H9 (cell line): ENCODE measurements at regions not wholly inside any gene's neighbourhood (a gene's known extent, or its start where the extent isn't known, plus 50 kb on each side); places are given as distances from the start of the nearest gene placed in this dataset.
A peak's percentile ranks its signal among the peaks of the same experiment; 100 is the strongest.

Experiments
- DNase-seq: peaks from one replicate; pipeline ENCODE4 v3.0.0-alpha.2; 2017
- H2AFZ ChIP-seq: one replicate; pipeline ENCODE4 v1.6.1; 2013; ENCODE audit warnings: mild to moderate bottlenecking, low read length, control low read depth, moderate library complexity
- H2AK5ac ChIP-seq: 2 replicates; pipeline ENCODE4 v1.6.1; 2013; ENCODE audit warnings: low read length, control low read depth, mixed read lengths; ENCODE audit not compliant: insufficient read length
- H2BK120ac ChIP-seq: one replicate; pipeline ENCODE4 v1.6.1; 2013; ENCODE audit warnings: low read depth, mild to moderate bottlenecking, low read length, control low read depth, inconsistent platforms; ENCODE audit not compliant: poor library complexity, severe bottlenecking
- H2BK12ac ChIP-seq: 2 replicates; pipeline ENCODE4 v1.6.1; 2013; ENCODE audit warnings: low read length, control low read depth, mixed read lengths, low read depth; ENCODE audit not compliant: insufficient read length
- H2BK15ac ChIP-seq: 2 replicates; pipeline ENCODE4 v1.6.1; 2013; ENCODE audit warnings: low read depth, low read length, control low read depth
- H2BK20ac ChIP-seq: one replicate; pipeline ENCODE4 v1.6.1; 2013; ENCODE audit warnings: low read depth, mild to moderate bottlenecking, low read length, control low read depth, inconsistent platforms; ENCODE audit not compliant: poor library complexity, severe bottlenecking
- H2BK5ac ChIP-seq: 2 replicates; pipeline ENCODE4 v1.6.1; 2013; ENCODE audit warnings: low read length, control low read depth, mixed read lengths; ENCODE audit not compliant: insufficient read length
- H3K14ac ChIP-seq: 2 replicates; pipeline ENCODE4 v1.6.1; 2013; ENCODE audit warnings: low read length, control low read depth; ENCODE audit not compliant: insufficient read depth
- H3K18ac ChIP-seq: 2 replicates; pipeline ENCODE4 v1.6.1; 2013; ENCODE audit warnings: low read depth, mild to moderate bottlenecking, mixed read lengths, low read length, control low read depth; ENCODE audit not compliant: insufficient read length
- H3K23ac ChIP-seq: 2 replicates; pipeline ENCODE4 v1.6.1; 2013; ENCODE audit warnings: low read length, control low read depth, mixed read lengths, low read depth; ENCODE audit not compliant: insufficient read length
- H3K23me2 ChIP-seq: 2 replicates; pipeline ENCODE4 v1.6.1; 2013; ENCODE audit warnings: low read depth, mild to moderate bottlenecking, mixed read lengths, low read length, control low read depth; ENCODE audit not compliant: insufficient read length, poor library complexity, severe bottlenecking
- H3K27ac ChIP-seq: 2 replicates; pipeline ENCODE4 v1.5.1; 2013; ENCODE audit warnings: low read length, control low read depth, mixed read lengths, low read depth; ENCODE audit not compliant: insufficient read length
- H3K27me3 ChIP-seq: 2 replicates; pipeline ENCODE4 v1.6.1; 2013; ENCODE audit warnings: low read length, control low read depth, inconsistent platforms; ENCODE audit not compliant: insufficient read depth
- H3K4ac ChIP-seq: 2 replicates; pipeline ENCODE4 v1.6.1; 2013; ENCODE audit warnings: low read depth, mild to moderate bottlenecking, control low read depth, inconsistent platforms, low read length, moderate library complexity
- H3K4me1 ChIP-seq: 2 replicates; pipeline ENCODE4 v1.6.1; 2013; ENCODE audit warnings: low read length, control low read depth, inconsistent platforms; ENCODE audit not compliant: insufficient read depth
- H3K4me2 ChIP-seq: 2 replicates; pipeline ENCODE4 v1.6.1; 2013; ENCODE audit warnings: low read length, control low read depth, mixed read lengths; ENCODE audit not compliant: insufficient read length, insufficient read depth
- H3K56ac ChIP-seq: 2 replicates; pipeline ENCODE4 v1.6.1; 2013; ENCODE audit warnings: low read depth, mild to moderate bottlenecking, mixed read lengths, low read length, control low read depth; ENCODE audit not compliant: insufficient read length
- H3K79me1 ChIP-seq: 2 replicates; pipeline ENCODE4 v1.6.1; 2013; ENCODE audit warnings: low read depth, mild to moderate bottlenecking, moderate library complexity, low read length, control low read depth, inconsistent platforms; ENCODE audit not compliant: insufficient read depth, poor library complexity, severe bottlenecking
- H3K79me2 ChIP-seq: 2 replicates; pipeline ENCODE4 v1.6.1; 2013; ENCODE audit warnings: low read length, control low read depth, inconsistent platforms; ENCODE audit not compliant: insufficient read depth
- H3K9ac ChIP-seq: 2 replicates; pipeline ENCODE4 v1.6.1; 2013; ENCODE audit warnings: low read length, control low read depth, mixed read lengths; ENCODE audit not compliant: insufficient read length; ENCODE audit errors: extremely low read depth
- H3K9me3 ChIP-seq: one replicate; pipeline ENCODE4 v1.6.1; 2013; ENCODE audit warnings: low read depth, low read length, inconsistent platforms; ENCODE audit not compliant: control insufficient read depth
- H3T11ph ChIP-seq: one replicate; pipeline ENCODE4 v1.6.1; 2013; ENCODE audit warnings: mild to moderate bottlenecking, low read length, control low read depth, inconsistent platforms
- H4K20me1 ChIP-seq: one replicate; pipeline ENCODE4 v1.6.1; 2013; ENCODE audit not compliant: control insufficient read depth, insufficient read length, insufficient read depth
- H4K5ac ChIP-seq: 2 replicates; pipeline ENCODE4 v1.6.1; 2013; ENCODE audit warnings: low read depth, mild to moderate bottlenecking, mixed read lengths, low read length, control low read depth; ENCODE audit not compliant: insufficient read length
- H4K8ac ChIP-seq: replicated peaks from 2 replicates; pipeline ENCODE4 v1.6.1; 2013; ENCODE audit warnings: low read length, control low read depth, mixed read lengths, low read depth; ENCODE audit not compliant: insufficient read length
- H4K91ac ChIP-seq: 2 replicates; pipeline ENCODE4 v1.6.1; 2013; ENCODE audit warnings: low read depth, mild to moderate bottlenecking, moderate library complexity, mixed read lengths, low read length, control low read depth; ENCODE audit not compliant: insufficient read length
- H3K27ac Mint-ChIP-seq, 3 experiments: 2 replicates in 2 of 3; 3 replicates in 1 of 3; pipeline ENCODE4 v1.8.0; 2020 to 2021; ENCODE audit warnings: mixed read lengths in 3 of 3, mild to moderate bottlenecking in 1 of 3, moderate library complexity in 1 of 3
- H3K27me3 Mint-ChIP-seq: 2 replicates; pipeline ENCODE4 v1.8.0; 2021; ENCODE audit warnings: low read depth, mild to moderate bottlenecking, moderate library complexity, mixed read lengths
- H3K36me3 Mint-ChIP-seq, 3 experiments: 2 replicates in 2 of 3; 3 replicates in 1 of 3; pipeline ENCODE4 v1.8.0; 2020 to 2021; ENCODE audit warnings: low read depth in 3 of 3, mixed read lengths in 3 of 3; ENCODE audit not compliant: insufficient read depth in 1 of 3
- H3K4me1 Mint-ChIP-seq, 2 experiments: 2 replicates each; pipeline ENCODE4 v1.8.0; 2020; ENCODE audit warnings: mixed read lengths in 2 of 2
- H3K4me3 Mint-ChIP-seq, 2 experiments: 2 replicates in 1 of 2; 3 replicates in 1 of 2; pipeline ENCODE4 v1.8.0; 2020 to 2021; ENCODE audit warnings: mild to moderate bottlenecking in 2 of 2, mixed read lengths in 2 of 2, moderate library complexity in 1 of 2
- H3K9me3 Mint-ChIP-seq, 2 experiments: 2 replicates in 1 of 2; 3 replicates in 1 of 2; pipeline ENCODE4 v1.8.0; 2020; ENCODE audit warnings: mild to moderate bottlenecking in 2 of 2, mixed read lengths in 2 of 2, moderate library complexity in 1 of 2
- WGBS: extraction: QIAGEN DNeasy Blood & Tissue Kit; methylation state at CpG from one replicate; pipeline ENCODE4 v1.1.7; 2013; ENCODE audit warnings: missing lambda C conversion rate, low lambda C conversion rate, mixed read lengths; ENCODE audit not compliant: insufficient read length; ENCODE audit errors: extremely low coverage; 5-methylcytosine and 5-hydroxymethylcytosine counted together
- TF ChIP-seq, protein P1 (sequence below): fragments of 200-600 bp; sonication (generic); conservative IDR thresholded peaks from 3 replicates; pipeline ENCODE4 v1.8.0; 2021; ENCODE audit warnings: antibody characterized with exemption, mild to moderate bottlenecking

GRCh38 chr15:99502661-99503060, 63.1 kb upstream of the MEF2A start:
- H4K91ac ChIP-seq = no peak overlapping the region
- H3K27ac Mint-ChIP-seq = peak overlapping the region in 1 of 3 experiments; percentile 44; a peak in 2 of 7 replicates
- WGBS = no CpG with 5 or more reads among the region's 5 CpGs
- no peaks in the 10 kb centered on the region for H3K79me2 ChIP-seq
- DNase-seq = no peak
- H3K23ac ChIP-seq = no peak overlapping the region
- H3K36me3 Mint-ChIP-seq = 0 out of 7 replicates have a peak, but pooled peaks cover 0 to 2% (median 0%) of the 10 kb centered on the region in 3 experiments
- H2AFZ ChIP-seq = no peak overlapping the region
- H3K4me3 Mint-ChIP-seq = no peak overlapping the region
- H4K8ac ChIP-seq = no peak overlapping the region
- no peak overlapping the region for H4K5ac ChIP-seq
- H3K4ac ChIP-seq = no peak overlapping the region
- H2BK5ac ChIP-seq = no peak overlapping the region
- H2BK120ac ChIP-seq = no peak overlapping the region
- H3K9me3 Mint-ChIP-seq = no peaks in the 10 kb centered on the region; a peak in 1 of 5 replicates
- no peaks in the 10 kb centered on the region for H4K20me1 ChIP-seq
- H3T11ph ChIP-seq = no peak overlapping the region
- TF ChIP-seq, protein P1, sequence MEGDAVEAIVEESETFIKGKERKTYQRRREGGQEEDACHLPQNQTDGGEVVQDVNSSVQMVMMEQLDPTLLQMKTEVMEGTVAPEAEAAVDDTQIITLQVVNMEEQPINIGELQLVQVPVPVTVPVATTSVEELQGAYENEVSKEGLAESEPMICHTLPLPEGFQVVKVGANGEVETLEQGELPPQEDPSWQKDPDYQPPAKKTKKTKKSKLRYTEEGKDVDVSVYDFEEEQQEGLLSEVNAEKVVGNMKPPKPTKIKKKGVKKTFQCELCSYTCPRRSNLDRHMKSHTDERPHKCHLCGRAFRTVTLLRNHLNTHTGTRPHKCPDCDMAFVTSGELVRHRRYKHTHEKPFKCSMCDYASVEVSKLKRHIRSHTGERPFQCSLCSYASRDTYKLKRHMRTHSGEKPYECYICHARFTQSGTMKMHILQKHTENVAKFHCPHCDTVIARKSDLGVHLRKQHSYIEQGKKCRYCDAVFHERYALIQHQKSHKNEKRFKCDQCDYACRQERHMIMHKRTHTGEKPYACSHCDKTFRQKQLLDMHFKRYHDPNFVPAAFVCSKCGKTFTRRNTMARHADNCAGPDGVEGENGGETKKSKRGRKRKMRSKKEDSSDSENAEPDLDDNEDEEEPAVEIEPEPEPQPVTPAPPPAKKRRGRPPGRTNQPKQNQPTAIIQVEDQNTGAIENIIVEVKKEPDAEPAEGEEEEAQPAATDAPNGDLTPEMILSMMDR = no peak
- peaks cover 2% of the 10 kb centered on the region for H3K27me3 Mint-ChIP-seq
- no peak overlapping the region for H3K4me2 ChIP-seq
- no peak overlapping the region for H2BK12ac ChIP-seq
- no peak overlapping the region for H2AK5ac ChIP-seq
- H2BK15ac ChIP-seq = no peak overlapping the region
- no peaks in the 10 kb centered on the region for H3K79me1 ChIP-seq
- no peaks in the 10 kb centered on the region for H3K23me2 ChIP-seq
- no peak overlapping the region for H3K9ac ChIP-seq
- no peak overlapping the region for H3K27ac ChIP-seq
- H3K18ac ChIP-seq = no peak overlapping the region
- peaks cover 4 to 6% of the 10 kb centered on the region in 2 experiments; a peak in 3 of 4 replicates for H3K4me1 Mint-ChIP-seq
- H2BK20ac ChIP-seq = no peak overlapping the region
- no peaks in the 10 kb centered on the region for H3K27me3 ChIP-seq
- no peaks in the 10 kb centered on the region for H3K4me1 ChIP-seq
- no peak overlapping the region for H3K56ac ChIP-seq
- no peak overlapping the region for H3K14ac ChIP-seq
- no peaks in the 10 kb centered on the region for H3K9me3 ChIP-seq
